Ascending aorta (tissue), 2 donors: ENCODE measurements at regions not wholly inside any gene's neighbourhood (a gene's known extent, or its start where the extent isn't known, plus 50 kb on each side); places are given as distances from the start of the nearest gene placed in this dataset.

Experiments
- DNase-seq, 2 donors: peaks; one replicate each; pipeline ENCODE4 v3.0.0-alpha.2; 2019; ENCODE audit warnings: low spot score in 2 of 2
- H3K27ac ChIP-seq, 2 donors: fragments of 200-600 bp; sonication (generic); one replicate each; pipeline ENCODE4 v1.5.1; 2016 to 2017; ENCODE audit warnings: mild to moderate bottlenecking in 1 of 2
- H3K27me3 ChIP-seq: fragments of 200-600 bp; sonication (generic); one replicate; pipeline ENCODE4 v1.5.1; 2017
- H3K36me3 ChIP-seq, 2 donors: fragments of 200-600 bp; sonication (generic); one replicate each; pipeline ENCODE4 v1.5.1; 2016
- H3K4me1 ChIP-seq, 2 donors: fragments of 200-600 bp; sonication (generic); one replicate each; pipeline ENCODE4 v1.5.1; 2016 to 2017; ENCODE audit warnings: mild to moderate bottlenecking in 1 of 2
- H3K4me3 ChIP-seq, 2 donors: fragments of 200-600 bp; sonication (generic); one replicate each; pipeline ENCODE4 v1.5.1; 2016 to 2017; ENCODE audit warnings: mild to moderate bottlenecking in 1 of 2
- H3K9me3 ChIP-seq, 2 donors: fragments of 200-600 bp; sonication (generic); one replicate each; pipeline ENCODE4 v1.5.1; 2016
- intact Hi-C: fragments of 100-400 bp; cut with DNase I; formaldehyde crosslinking; loops from one replicate; pipeline ENCODE4 v1.15.1; 2023
- TF ChIP-seq, protein P1 (sequence below), 3 experiments: fragments of 200-600 bp in 2 of 3; fragments of 450-650 bp in 1 of 3; sonication (generic) in 2 of 3; IDR thresholded peaks; one replicate each; pipeline ENCODE4 v1.5.1; 2016 to 2019; ENCODE audit warnings: antibody characterized with exemption in 3 of 3, mild to moderate bottlenecking in 1 of 3, moderate library complexity in 1 of 3

DNA sequence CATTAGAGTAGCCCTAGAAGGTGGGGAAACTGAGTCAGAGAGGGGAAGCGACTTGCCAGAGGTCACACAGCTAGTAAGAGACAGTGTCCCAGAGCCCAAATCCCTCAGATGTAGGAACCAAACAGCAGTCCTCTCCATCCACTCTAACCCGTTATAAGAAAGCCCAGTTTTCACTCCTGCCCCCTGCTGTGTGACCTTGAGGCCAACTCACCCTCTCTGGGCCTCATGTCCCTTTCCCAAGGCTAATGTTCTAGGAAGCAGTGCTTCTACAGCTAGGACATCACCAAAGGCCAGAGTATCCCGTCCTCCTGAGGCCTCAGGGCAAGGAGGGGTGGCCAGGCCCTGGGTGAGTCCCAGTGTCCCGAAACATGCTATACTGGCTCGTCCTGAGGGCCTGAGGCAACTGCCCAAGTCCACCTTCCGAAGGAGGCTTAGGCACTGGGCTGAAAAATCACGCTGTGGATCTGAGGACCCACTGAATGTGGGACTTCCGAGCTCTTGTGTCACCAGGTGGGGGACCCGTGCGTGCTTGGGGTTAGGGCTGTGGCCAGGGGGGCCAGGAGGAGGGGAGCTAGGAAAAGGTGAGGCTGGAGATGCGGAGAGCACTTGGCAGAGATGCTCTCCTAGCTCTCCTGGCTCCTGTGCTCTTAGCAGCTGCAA lies 109.2 kb upstream of the SLC6A11 start:
- Histone ChIP-seq H3K27ac (no peak overlapping the region), H3K27me3 (peaks cover 10% of the 10 kb centered on the region), H3K36me3 (no peaks in the 10 kb centered on the region), H3K9me3 (no peaks in the 10 kb centered on the region), H3K4me3 (peak overlapping the region; percentile 6 to 54), H3K4me1 (peaks cover 0 to 4% of the 10 kb centered on the region in 2 donors)
- no peak for DNase-seq
- TF ChIP-seq, protein P1, sequence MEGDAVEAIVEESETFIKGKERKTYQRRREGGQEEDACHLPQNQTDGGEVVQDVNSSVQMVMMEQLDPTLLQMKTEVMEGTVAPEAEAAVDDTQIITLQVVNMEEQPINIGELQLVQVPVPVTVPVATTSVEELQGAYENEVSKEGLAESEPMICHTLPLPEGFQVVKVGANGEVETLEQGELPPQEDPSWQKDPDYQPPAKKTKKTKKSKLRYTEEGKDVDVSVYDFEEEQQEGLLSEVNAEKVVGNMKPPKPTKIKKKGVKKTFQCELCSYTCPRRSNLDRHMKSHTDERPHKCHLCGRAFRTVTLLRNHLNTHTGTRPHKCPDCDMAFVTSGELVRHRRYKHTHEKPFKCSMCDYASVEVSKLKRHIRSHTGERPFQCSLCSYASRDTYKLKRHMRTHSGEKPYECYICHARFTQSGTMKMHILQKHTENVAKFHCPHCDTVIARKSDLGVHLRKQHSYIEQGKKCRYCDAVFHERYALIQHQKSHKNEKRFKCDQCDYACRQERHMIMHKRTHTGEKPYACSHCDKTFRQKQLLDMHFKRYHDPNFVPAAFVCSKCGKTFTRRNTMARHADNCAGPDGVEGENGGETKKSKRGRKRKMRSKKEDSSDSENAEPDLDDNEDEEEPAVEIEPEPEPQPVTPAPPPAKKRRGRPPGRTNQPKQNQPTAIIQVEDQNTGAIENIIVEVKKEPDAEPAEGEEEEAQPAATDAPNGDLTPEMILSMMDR (IDR thresholded peaks at IDR 0.05): no peak
- intact Hi-C loops: no loop called here

DNA sequence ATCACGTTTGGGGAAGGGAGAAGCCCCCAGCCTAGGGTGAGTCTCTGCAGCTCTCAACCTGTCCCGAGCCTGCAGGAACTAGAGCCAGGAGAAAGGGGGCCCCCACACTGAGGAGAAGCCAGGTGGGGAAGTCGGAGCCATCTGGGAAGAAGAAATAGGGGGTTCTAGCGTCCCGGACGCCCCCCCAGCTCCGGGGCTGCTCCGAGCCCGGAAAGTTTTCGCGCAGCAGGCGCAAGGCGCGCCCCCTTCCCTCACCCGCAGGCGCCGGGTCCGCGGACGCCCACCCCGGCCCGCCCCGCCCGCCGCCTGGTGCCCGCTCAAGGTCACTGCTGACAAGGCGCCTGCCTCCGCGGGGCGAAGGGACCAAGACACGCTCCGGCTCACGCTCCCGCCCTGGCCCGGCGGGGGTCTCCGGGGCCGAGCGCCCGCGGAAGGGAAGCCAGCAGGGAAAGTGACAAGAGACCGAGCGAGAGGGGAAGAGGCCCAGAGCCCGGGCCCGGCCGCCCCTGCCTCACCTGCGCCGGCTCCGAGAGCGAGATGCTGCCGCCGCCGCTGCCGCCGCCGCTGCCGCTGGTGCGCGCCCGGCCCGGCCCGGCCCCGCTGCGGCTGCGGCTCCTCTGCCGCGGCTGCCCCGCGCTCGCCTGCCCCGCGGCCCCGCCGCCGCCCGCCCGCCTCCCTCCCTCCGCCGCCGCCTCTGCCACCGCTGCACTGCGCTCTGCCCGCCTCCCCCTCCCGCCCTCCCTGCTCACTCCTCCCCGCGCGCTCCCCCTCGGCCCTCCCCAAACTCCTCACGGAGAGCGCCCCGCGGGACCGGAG lies 108.4 kb upstream of the SLC6A11 start:
- Histone ChIP-seq H3K27ac (no peak overlapping the region), H3K4me1 (peaks cover 0 to 4% of the 10 kb centered on the region in 2 donors), H3K9me3 (no peaks in the 10 kb centered on the region), H3K4me3 (peak overlapping the region; percentile 6 to 54), H3K36me3 (no peaks in the 10 kb centered on the region), H3K27me3 (peaks cover 10% of the 10 kb centered on the region)
- TF ChIP-seq, protein P1 (IDR thresholded peaks at IDR 0.05): no peak
- DNase-seq: no peak
- intact Hi-C loops: no loop called here

DNA sequence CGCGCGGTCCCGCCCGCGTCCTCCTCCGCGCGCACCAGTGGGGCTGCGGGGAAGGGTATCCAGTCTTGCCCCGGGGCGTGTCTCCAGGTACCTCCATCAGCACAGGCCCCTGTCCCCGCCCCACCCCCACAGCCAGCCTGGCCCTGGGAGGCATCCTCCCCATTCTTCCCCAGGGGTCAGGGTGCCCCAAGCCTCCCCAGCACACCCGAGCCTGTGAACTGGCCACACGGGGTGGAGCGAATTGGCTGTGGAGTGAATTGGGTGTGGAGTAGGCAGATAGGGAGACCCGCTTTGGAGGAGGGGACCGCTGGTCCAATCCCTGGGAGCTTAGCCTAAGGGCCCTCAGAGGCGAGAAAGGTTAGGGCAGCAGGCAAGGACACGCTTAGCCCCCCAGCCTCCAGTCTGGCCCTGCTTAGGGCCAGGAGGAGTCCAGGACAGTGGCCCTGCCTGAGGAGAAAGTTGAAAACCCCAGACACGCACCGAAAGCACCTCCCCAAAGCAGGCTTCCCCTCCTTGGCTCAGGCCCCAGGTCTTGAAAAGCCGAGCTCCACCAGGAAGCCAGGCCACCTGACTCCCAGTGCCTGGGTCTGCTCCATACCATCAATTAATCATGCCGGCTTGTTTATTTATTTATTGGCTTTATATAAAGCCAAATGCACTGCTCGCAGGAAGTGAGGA lies 107.7 kb upstream of the SLC6A11 start:
- peaks cover 0 to 4% of the 10 kb centered on the region in 2 donors for H3K4me1 ChIP-seq
- H3K27me3 ChIP-seq: peaks cover 10% of the 10 kb centered on the region
- H3K27ac ChIP-seq: no peak overlapping the region
- H3K9me3 ChIP-seq: no peaks in the 10 kb centered on the region
- intact Hi-C loops: no loop called here
- H3K4me3 ChIP-seq: peak overlapping the region in 1 of 2 donors; percentile 35
- TF ChIP-seq, protein P1 (IDR thresholded peaks at IDR 0.05): no peak
- DNase-seq: no peak
- no peaks in the 10 kb centered on the region for H3K36me3 ChIP-seq

DNA sequence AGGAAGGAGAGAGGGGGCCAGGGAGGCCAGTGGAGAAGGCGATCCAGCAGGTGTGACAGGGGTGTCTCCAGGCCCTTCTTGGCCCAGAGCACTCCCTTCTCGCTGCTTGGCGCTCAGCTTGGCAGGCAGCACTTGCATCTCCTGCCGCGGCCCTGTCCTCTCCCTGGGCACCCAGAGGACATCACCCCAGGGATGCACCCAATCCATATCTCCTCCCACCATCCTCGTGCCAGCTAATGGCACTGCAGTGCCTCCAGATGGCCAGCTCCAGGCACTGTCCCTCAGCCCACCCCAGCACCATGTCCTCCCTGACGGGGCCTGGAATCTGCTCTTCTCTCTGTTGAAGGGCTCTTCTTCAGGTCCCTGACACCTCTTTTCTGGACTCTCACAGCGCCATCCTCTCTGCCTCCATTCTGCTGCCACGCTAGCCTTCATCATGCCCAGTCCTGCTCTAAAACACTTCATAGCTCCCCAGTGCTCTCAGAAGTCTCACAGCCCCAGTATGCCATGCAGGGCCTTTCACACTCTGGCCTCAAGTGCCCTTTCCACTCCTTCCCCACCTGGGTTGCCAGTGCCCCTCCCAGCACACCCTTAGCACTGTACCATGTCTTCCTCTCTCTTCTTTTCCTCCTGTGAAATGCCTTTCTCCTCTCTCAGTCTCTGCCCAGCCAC lies 106.8 kb upstream of the SLC6A11 start:
- peaks cover 0 to 4% of the 10 kb centered on the region in 2 donors for H3K4me1 ChIP-seq
- H3K9me3 ChIP-seq: no peaks in the 10 kb centered on the region
- TF ChIP-seq, protein P1 (IDR thresholded peaks at IDR 0.05): no peak
- no peak overlapping the region for H3K27ac ChIP-seq
- peak in 1 of 2 donors; percentile 28 for DNase-seq
- intact Hi-C loops: no loop called here
- H3K4me3 ChIP-seq: no peak overlapping the region
- H3K36me3 ChIP-seq: no peaks in the 10 kb centered on the region
- peaks cover 10% of the 10 kb centered on the region for H3K27me3 ChIP-seq

DNA sequence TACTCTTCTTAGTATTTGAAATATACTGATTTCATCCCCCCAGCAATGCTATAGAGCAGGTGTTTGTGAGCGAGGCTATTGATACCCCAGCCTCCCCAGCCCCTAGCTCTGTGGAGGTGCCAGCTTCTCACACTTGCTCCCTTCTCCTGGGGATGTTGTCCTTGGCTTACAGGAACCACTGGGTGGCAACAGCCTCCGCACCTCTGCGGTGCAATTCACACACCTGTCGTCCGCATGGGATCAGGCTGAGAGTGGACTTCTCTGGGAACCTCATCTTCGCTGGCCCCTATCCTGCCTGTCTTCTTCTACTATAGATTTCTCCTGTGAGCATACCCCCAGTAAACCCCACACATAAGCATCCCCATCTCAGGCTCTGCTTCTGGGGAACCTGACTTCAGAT lies 103.9 kb upstream of the SLC6A11 start:
- Histone ChIP-seq H3K27ac (no peak overlapping the region), H3K27me3 (peaks cover 10% of the 10 kb centered on the region), H3K4me3 (no peak overlapping the region), H3K4me1 (peaks cover 0 to 4% of the 10 kb centered on the region in 2 donors), H3K36me3 (no peaks in the 10 kb centered on the region), H3K9me3 (no peaks in the 10 kb centered on the region)
- DNase-seq: peak in 1 of 2 donors; percentile 45
- TF ChIP-seq, protein P1 (IDR thresholded peaks at IDR 0.05): no peak
- intact Hi-C loops: no loop called here
